Stimulated activated CD4-positive, alpha-beta T cell treated with anti-CD3 and anti-CD28 coated beads, Interleukin-1b, Interleukin-23, amount 100 ng/mL, for 4 hours (primary cell): ENCODE measurements at regions not wholly inside any gene's neighbourhood (a gene's known extent, or its start where the extent isn't known, plus 50 kb on each side); places are given as distances from the start of the nearest gene placed in this dataset.

Experiments used
- DNase-seq, 2 donors: peaks; one replicate each; pipeline ENCODE4 v3.0.0-alpha.2; 2020; ENCODE audit warnings: low read depth in 2 of 2

GRCh38 chr3:150069154-150069527 is 98.4 kb upstream of the PFN2 start:
- no peak for DNase-seq

DNA sequence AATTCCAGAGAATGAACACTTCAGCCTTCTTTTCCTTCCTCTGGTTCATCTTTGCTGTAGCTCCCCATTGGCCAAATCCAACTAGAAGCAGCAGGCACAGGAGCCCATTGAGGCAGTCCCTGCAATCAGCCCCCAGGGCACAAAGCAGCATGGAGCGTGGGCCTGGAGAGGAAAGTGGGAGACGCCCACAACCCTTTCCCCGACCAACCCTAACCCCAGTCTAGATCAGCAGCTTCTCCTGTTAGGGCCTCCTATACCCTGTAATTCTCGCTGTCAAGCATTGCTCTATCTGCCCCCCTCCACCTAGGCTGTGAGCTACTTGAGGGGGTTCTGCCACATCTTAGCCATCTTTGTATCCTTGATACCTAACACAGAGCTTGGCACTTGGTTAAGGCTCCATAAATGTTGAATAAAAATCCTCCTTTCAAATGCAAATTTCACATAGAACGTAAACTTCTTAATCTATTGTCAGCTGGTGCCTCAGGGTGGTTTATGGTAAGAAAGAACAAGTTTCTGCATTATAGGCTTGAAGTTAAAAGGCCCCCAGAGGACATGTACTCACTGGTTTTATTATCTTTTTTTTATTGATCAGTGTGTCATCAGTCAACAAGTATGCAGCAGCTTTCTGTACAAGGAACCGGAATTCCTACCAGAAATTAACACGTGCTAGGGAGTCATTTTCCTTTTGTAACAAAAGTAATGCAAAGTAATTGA is 97.9 kb upstream of the PFN2 start:
- no peak for DNase-seq

- DNase-seq, result no peak
Observed at GRCh38 chr3:150067561-150067960, 96.9 kb upstream of the PFN2 start.

GRCh38 chr3:150064971-150065370 is 94.3 kb upstream of the PFN2 start:
- DNase-seq, result no peak

- no peak for DNase-seq
Observed at GRCh38 chr3:150063237-150063636, 92.5 kb upstream of the PFN2 start.

GRCh38 chr3:150062492-150062891 is 91.8 kb upstream of the PFN2 start:
- no peak for DNase-seq

DNA sequence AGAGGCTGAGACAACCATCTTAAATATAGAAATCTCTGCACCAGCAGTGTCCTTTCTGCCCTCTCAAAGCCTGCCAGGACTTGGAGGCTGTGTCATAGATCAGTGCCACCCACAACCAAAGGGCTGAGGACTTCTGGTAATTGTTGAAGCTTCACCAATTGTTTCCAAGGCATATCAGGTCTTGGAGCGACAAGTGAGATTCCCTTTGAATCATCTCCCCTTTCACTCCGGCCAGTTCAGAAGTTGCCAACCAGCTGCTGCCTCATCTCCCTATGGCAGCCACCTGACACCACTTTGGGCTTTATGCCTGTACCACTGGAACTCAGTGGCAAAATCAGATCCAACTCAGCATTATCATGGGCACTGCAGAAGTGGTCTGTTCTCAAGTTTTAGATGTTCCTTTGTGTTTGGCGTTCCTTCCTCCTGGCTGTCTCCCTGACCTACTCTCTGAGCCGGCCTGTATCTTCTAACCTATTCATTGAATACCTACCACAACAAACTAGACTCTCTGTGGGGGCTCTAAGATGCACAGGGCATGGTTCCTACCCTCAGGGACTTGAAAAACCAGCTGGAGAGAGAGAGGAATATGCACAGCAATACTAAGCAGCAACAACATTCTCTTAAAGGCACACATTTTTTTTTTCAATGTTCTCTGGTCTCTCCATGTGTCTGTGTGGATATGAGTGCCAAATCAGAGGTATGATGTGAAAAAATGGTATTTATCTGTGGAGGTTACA is 90.8 kb upstream of the PFN2 start:
- DNase-seq, result no peak

DNA sequence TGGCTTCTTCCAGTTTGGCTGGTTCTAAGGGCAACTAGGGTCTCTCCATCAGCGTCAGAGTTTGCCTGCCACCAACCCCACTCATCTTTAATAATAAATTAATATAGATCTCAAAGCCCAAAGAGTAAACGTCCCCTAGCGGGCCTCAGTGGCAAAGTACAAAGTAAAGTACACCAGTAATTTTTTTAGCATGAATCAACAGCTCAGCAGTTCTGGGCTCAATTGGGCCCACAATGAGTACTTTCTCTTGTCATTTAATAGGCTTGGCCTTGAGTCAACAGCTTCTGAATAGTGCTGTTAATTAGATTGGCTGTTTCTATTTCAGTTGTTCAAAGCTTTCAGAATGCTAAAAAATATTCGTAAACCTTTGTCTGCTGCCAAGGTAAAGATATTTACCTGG is 89.0 kb upstream of the PFN2 start:
- no peak for DNase-seq

- no peak for DNase-seq
Observed at GRCh38 chr3:150059241-150059640, 88.5 kb upstream of the PFN2 start.

DNA sequence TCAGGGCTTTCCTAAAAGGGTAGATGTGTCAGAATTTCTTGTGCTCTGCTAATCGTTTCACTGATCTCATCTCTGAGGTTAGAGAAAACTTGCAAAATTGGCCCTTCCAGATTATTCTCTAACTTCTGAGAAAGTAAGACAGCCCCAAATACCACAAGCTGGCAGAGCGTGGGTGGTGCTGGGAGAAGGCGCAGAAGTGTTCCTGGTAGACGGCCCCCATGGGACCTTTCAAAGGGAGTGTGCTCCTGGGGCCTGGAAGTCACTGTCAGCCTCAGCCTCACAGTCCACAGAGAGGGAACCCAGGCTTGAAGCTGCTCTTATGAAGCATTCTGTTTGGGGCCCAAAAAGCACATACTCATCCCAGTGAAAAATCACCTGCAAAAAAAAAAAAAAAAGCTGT is 86.5 kb upstream of the PFN2 start:
- DNase-seq, result no peak

- no peak for DNase-seq
Observed at GRCh38 chr3:150055332-150055731, 84.6 kb upstream of the PFN2 start.

DNA sequence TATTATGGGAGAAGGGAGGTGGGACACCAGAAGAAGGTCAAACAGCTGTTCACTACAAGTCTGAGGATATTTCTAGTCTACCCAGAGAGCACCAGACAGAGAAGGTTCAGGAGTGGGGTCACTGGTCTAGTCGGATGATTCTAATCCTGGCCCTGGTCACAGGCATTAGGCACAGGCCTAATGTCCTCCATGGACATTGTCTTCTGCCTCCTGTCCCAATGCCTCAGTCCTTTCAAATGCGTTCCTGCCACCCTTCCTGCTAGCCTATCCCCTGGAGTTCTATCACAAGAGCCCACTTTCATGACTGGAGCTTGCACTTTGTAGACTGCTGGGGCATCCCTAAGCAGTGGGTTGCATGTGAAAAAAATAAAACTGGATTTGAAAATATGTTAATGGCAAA is 83.9 kb upstream of the PFN2 start:
- DNase-seq, result no peak

GRCh38 chr3:150050510-150050909 is 79.8 kb upstream of the PFN2 start:
- no peak for DNase-seq

GRCh38 chr3:150049317-150049716 is 78.6 kb upstream of the PFN2 start:
- no peak for DNase-seq

- no peak for DNase-seq
Observed at GRCh38 chr3:150041877-150042276, 71.2 kb upstream of the PFN2 start.

GRCh38 chr3:150040097-150040496 is 69.4 kb upstream of the PFN2 start:
- DNase-seq, result no peak

DNA sequence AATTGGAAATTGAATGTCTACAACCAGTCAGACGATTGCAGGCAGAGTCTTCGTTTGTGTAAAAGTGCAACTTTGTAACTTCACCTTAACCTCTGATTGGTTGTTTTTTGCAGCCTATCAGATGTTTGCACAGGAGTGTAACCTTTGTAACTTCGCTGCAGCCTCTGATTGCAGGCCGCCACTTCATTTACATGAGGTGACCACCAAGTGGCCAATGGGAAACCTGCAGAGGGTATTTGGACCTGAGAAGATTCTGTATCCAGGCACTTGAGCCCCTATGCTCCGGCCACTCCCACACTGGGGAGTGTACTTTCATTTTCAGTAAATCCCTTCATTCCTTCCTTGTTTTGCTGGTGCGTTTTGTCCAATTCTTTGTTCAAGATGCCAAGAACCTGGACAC is 68.1 kb upstream of the PFN2 start:
- no peak for DNase-seq

GRCh38 chr3:150036780-150037179 is 66.1 kb upstream of the PFN2 start:
- no peak for DNase-seq

DNA sequence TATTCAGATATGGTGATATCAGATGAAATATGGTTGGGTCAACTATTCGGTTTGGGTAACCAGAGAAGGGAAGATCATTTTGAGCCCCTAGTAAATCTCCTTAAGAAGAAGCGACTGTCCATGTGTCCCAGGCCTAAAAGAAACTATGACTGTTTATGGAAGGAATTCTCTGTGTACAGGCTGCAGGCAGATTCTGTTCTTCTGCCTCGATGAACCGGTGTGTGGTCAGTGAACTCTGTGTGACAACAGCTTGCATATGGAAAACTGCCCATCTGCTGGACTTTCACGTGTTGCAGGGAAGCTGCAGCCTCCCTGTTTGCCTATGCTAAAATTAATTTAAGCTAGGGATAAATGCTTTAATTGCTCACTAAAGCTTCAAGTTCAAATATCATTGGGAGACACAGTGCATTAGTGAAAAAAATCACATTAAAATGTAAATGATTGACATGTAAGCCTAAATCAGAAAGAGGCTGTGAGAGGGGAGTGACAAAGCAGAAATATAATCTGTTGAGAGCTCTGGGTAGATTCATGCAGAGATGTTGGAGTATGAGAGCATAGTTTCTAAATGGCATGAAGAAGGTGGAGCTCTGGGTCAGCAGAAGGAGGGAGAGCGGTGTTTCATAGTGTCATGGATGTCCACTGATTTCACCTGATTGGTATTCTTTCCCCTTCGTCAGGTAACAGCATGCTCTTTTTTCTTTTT is 65.4 kb upstream of the PFN2 start:
- DNase-seq, result no peak

GRCh38 chr3:150035301-150035779 is 64.6 kb upstream of the PFN2 start:
- no peak for DNase-seq

DNA sequence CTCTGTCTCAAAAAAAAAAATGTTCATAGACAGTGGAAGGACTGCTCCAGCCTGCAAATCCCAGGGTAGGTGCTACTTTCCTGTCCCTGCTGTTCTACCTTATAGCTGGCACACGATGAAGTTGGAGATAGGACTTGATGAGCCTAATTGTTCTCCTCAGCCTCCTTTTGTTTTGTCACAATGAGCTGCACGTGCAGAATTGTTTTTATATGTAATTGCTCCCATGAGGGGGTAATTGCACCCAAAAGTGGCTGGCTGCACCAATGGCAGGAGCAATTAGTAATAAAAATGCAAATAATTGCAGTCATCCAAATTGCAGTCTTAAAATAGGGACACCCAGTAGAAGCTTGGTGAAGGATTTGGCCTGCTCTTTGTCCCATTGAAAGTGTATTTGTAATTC is 63.0 kb upstream of the PFN2 start:
- no peak for DNase-seq

DNA sequence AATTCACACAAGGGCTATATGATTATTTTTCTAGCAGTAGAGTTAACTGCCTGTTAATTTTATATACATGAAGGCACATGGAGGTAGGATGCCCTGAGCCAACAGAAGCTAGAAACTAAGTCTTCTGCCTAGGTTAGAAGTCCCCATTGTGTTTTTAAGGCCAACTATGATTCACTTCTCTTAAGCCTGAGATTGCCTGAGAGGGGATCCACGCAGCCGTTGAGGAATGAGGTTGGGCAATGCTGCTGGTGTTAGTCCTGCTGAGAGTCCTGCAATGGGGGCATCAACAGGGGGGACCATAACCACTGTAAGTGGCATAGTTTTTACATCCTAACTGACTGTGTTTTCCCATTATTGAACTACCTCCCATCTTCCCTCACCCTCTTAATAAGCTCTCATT is 60.1 kb upstream of the PFN2 start:
- no peak for DNase-seq

- DNase-seq, result no peak
Observed at GRCh38 chr3:150023239-150023636, 52.5 kb upstream of the PFN2 start.
